Loucy (cell line): ENCODE measurements at regions not wholly inside any gene's neighbourhood (a gene's known extent, or its start where the extent isn't known, plus 50 kb on each side); places are given as distances from the start of the nearest gene placed in this dataset.

Experiments
- EZH2phosphoT487 ChIP-seq: fragments of 200-600 bp; IDR thresholded peaks from 2 replicates; pipeline ENCODE4 v1.6.1; 2018; ENCODE audit warnings: antibody characterized with exemption, mild to moderate bottlenecking, moderate library complexity, borderline replicate concordance
- TF ChIP-seq, protein P1 (sequence below): fragments of 200-600 bp; sonication (generic); conservative IDR thresholded peaks from 2 replicates; pipeline ENCODE4 v1.5.1; 2014; ENCODE audit warnings: mild to moderate bottlenecking, antibody characterized with exemption, low read length

DNA sequence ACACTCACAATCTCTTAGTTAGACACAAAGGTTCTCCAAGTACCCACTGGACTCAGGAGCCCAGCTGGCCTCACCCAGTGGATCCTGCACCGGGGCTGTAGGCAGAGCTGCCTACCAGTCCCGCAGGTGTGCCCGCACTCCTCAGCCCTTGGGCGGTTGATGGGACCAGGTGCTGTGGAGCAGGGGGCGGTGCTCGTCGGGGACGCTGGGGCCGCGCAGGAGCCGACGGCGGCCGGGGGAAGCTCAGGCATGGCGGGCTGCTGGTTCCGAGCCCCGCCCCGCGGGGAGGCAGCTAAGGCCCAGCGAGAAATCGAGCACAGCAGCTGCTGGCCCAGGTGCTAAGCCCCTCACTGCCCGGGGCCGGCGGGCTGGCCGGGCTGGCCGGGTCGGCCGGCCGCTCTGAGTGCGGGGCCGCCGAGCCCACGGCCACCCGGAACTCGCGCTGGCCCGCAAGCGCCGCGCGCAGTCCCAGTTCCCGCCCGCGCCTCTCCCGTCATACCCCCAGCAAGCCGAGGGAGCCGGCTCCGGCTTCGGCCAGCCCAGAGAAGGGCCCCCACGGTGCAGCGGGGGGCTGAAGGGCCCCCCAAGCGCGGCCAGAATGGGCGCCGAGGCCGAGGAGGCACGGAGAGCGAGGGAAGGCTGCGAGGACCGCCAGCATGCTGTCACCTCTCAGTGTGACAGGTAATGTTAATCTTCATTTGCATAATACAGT, 506.8 kb downstream of the LRFN5 start:
- TF ChIP-seq, protein P1, sequence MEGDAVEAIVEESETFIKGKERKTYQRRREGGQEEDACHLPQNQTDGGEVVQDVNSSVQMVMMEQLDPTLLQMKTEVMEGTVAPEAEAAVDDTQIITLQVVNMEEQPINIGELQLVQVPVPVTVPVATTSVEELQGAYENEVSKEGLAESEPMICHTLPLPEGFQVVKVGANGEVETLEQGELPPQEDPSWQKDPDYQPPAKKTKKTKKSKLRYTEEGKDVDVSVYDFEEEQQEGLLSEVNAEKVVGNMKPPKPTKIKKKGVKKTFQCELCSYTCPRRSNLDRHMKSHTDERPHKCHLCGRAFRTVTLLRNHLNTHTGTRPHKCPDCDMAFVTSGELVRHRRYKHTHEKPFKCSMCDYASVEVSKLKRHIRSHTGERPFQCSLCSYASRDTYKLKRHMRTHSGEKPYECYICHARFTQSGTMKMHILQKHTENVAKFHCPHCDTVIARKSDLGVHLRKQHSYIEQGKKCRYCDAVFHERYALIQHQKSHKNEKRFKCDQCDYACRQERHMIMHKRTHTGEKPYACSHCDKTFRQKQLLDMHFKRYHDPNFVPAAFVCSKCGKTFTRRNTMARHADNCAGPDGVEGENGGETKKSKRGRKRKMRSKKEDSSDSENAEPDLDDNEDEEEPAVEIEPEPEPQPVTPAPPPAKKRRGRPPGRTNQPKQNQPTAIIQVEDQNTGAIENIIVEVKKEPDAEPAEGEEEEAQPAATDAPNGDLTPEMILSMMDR, result no peak
- TF ChIP-seq EZH2phosphoT487, result no peak
